ENCODE measurements at regions not wholly inside any gene's neighbourhood (a gene's known extent, or its start where the extent isn't known, plus 50 kb on each side); places are given as distances from the start of the nearest gene placed in this dataset.

- no peak overlapping the region for H3K4me2 ChIP-seq
- peaks cover 4% of the 10 kb centered on the region for H3K4me1 ChIP-seq (ENCODE audit: low read depth, poor library complexity, severe bottlenecking)
Measured at GRCh38 chr2:137826373-137827372, 137.6 kb upstream of the HNMT start.

DNA sequence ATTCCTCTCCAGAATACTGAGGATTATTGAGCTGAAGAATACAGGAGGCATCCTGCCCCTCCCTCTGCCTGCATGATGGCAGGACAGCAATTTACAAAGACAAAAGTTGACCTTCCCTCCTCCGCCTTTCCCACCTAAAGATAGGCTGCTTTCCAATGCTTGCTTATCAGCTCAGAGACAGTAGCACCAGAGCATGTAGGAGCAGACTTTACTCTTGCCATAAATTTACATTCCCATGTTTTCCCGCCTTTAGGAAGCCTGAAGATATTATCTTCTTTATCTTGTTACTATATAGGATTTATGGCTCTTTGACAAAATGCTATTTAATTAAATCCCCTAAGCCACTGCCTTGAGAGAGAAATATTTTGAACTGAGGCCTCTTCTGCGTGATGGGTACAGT is 135.6 kb upstream of the HNMT start:
- Histone ChIP-seq H3K79me2 (ENCODE audit: insufficient read depth, low read depth) (no peaks in the 10 kb centered on the region), H3K4me2 (no peak overlapping the region), H3K36me3 (ENCODE audit: insufficient read depth) (no peaks in the 10 kb centered on the region), H2AFZ (ENCODE audit: low read depth) (no peak overlapping the region), H3K9ac (no peak overlapping the region), H3K27me3 (ENCODE audit: insufficient read depth, low read depth) (no peaks in the 10 kb centered on the region), H3K27ac (no peak overlapping the region), H4K20me1 (ENCODE audit: insufficient read depth) (no peaks in the 10 kb centered on the region), H3K4me1 (ENCODE audit: low read depth, poor library complexity, severe bottlenecking) (peaks cover 4% of the 10 kb centered on the region), H3K4me3 (IDR thresholded peaks at IDR 0.05; ENCODE audit: insufficient read depth, low read depth, low read length) (no peak overlapping the region)
- no peak for TF ChIP-seq CTCF (conservative IDR thresholded peaks at IDR 0.05; ENCODE audit: low read depth, low read length)

More at GRCh38 chr2:137826373-137827372, 137.6 kb upstream of the HNMT start:
- no peaks in the 10 kb centered on the region for H3K36me3 ChIP-seq (ENCODE audit: insufficient read depth)
- H3K4me3 ChIP-seq (IDR thresholded peaks at IDR 0.05; ENCODE audit: insufficient read depth, low read depth, low read length) = no peak overlapping the region
- no peak overlapping the region for H3K27ac ChIP-seq
- no peak for TF ChIP-seq CTCF (conservative IDR thresholded peaks at IDR 0.05; ENCODE audit: low read depth, low read length)
- H3K79me2 ChIP-seq (ENCODE audit: insufficient read depth, low read depth) = no peaks in the 10 kb centered on the region
- H3K9ac ChIP-seq = no peak overlapping the region
- H2AFZ ChIP-seq (ENCODE audit: low read depth) = no peak overlapping the region
- H4K20me1 ChIP-seq (ENCODE audit: insufficient read depth) = no peaks in the 10 kb centered on the region
- no peaks in the 10 kb centered on the region for H3K27me3 ChIP-seq (ENCODE audit: insufficient read depth, low read depth)

DNA sequence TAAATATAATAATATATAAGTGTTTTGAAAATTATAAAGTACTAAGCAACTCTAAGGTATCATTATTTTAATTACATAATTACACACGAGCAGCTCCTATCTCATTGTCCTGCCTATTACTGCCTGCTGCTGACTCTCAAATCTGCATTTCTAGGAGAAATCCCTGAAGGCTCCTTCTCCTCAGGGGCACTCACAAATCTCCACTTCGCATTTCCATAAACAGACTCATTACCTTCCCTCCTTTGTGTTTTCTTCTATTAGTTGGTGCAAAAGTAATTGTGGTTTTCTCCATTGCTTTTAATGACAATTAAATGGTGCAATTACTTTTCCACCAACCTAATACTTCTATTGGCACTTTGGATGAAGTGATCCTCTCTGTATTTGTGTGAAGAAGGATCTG is 135.0 kb upstream of the HNMT start:
- no peak overlapping the region for H3K27ac ChIP-seq
- H3K4me1 ChIP-seq (ENCODE audit: low read depth, poor library complexity, severe bottlenecking) = peaks cover 4% of the 10 kb centered on the region
- no peaks in the 10 kb centered on the region for H3K27me3 ChIP-seq (ENCODE audit: insufficient read depth, low read depth)
- no peak for TF ChIP-seq CTCF (conservative IDR thresholded peaks at IDR 0.05; ENCODE audit: low read depth, low read length)
- no peaks in the 10 kb centered on the region for H4K20me1 ChIP-seq (ENCODE audit: insufficient read depth)
- no peak overlapping the region for H2AFZ ChIP-seq (ENCODE audit: low read depth)
- H3K4me3 ChIP-seq (IDR thresholded peaks at IDR 0.05; ENCODE audit: insufficient read depth, low read depth, low read length) = no peak overlapping the region
- H3K9ac ChIP-seq = no peak overlapping the region
- H3K36me3 ChIP-seq (ENCODE audit: insufficient read depth) = no peaks in the 10 kb centered on the region
- no peaks in the 10 kb centered on the region for H3K79me2 ChIP-seq (ENCODE audit: insufficient read depth, low read depth)
- no peak overlapping the region for H3K4me2 ChIP-seq

DNA sequence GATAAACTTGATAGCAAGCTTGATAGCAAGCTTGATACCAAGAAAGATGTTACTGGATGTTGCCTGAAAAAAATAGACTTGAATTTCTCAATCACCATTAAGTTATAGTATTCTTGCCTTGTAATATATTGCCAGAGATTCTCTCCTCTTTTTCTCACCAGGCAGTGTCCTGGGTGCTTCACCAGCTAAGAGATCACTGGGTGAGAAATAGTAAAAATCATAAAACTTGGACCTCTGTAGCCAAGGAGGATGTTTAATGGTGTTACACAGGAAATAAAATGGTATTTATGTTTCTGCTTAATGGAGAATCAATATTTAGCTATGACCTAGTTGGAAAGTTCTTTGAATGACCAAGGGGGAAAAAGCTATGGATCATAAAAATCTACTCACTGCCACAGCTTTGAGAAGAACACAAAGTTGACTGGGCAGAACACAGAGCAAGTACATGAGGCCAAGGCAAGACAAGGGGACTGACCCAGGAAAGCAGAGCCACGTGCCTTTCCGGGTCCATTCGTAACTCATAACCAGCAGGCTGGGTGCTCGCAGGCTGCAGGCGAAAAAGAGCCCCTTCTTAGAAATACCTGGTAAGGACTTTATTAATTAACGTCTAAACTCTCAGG is 129.4 kb upstream of the HNMT start:
- Histone ChIP-seq H3K36me3 (ENCODE audit: insufficient read depth) (no peaks in the 10 kb centered on the region), H3K79me2 (ENCODE audit: insufficient read depth, low read depth) (no peaks in the 10 kb centered on the region), H3K27me3 (ENCODE audit: insufficient read depth, low read depth) (no peaks in the 10 kb centered on the region), H3K4me1 (ENCODE audit: low read depth, poor library complexity, severe bottlenecking) (no peaks in the 10 kb centered on the region), H4K20me1 (ENCODE audit: insufficient read depth) (no peaks in the 10 kb centered on the region), H2AFZ (ENCODE audit: low read depth) (no peak overlapping the region), H3K4me3 (IDR thresholded peaks at IDR 0.05; ENCODE audit: insufficient read depth, low read depth, low read length) (no peak overlapping the region), H3K27ac (no peak overlapping the region), H3K9ac (no peak overlapping the region), H3K4me2 (no peak overlapping the region)
- TF ChIP-seq CTCF (conservative IDR thresholded peaks at IDR 0.05; ENCODE audit: low read depth, low read length) = no peak

Data from KMS-11 (cell line).